Erythroblast (primary cell): ENCODE measurements at regions not wholly inside any gene's neighbourhood (a gene's known extent, or its start where the extent isn't known, plus 50 kb on each side); places are given as distances from the start of the nearest gene placed in this dataset.

Source experiments
- DNase-seq, 2 experiments: peaks; one replicate each; lab custom pipeline; 2025; lab: John Stamatoyannopoulos, UW
- GATA1 ChIP-seq: IDR thresholded peaks from 2 replicates; pipeline ENCODE4 v1.6.1; 2011; ENCODE audit warnings: low read depth, mild to moderate bottlenecking, control low read depth, low read length, moderate library complexity
- POLR2A ChIP-seq: IDR thresholded peaks from 2 replicates; pipeline ENCODE4 v1.6.1; 2011; ENCODE audit warnings: mild to moderate bottlenecking, low read length

DNA sequence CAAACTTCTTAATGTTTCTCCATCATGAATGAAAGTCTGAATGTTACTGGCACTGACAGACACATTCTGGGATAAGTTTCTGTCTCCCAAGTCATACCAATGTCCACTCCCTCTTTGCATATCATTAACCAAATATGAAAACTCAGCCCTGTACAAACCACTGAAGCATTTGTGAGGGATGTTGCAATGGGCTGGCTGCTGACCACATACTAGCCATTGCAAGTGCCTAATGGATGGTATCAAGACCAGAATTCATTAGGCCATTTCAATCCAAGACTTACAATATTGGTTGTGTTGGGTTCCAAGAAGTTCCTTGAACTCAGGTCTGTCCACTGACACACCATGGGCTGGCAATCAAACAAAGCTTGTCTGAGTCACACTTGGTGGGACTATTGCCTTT is 73.8 kb downstream of the CBLN2 start:
- no peak for TF ChIP-seq POLR2A
- no peak for TF ChIP-seq GATA1
- no peak for DNase-seq

DNA sequence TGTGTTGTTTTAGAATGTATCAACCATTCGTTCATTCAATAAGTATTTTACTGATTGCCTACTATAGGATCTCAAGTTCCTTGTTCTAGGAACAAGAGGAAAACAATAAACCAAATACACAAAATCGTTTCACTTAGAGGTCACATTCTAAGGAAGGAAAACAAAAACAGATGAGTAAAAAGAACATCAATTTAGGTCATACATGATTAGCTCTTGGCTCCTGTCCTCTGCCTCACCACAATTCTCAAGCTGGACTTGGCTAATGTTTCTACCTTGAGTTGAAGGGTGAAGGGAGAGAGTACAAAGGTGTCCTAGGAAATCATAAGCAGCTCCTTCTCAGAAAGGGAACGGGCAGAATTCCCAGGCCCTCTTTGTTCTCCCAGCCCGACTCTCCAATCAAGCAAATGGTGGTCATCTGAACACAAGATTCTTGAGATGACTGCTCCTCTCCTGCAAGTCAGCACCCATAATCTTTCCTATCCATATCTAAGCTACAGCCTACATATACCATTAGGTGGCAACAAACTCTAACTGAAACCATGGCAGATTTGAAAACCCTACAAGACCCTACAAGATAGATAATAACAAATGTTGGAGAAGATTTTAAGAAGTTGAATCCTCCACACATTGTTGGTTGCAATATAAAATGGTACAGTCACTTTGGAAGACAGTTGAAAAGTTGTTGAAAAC is 76.0 kb downstream of the CBLN2 start:
- TF ChIP-seq GATA1: no peak
- DNase-seq: no peak

- TF ChIP-seq GATA1: no peak
- no peak for TF ChIP-seq POLR2A
- DNase-seq: no peak
These were observed 83.9 kb downstream of the CBLN2 start for GRCh38 chr18:72460210-72460680.

DNA sequence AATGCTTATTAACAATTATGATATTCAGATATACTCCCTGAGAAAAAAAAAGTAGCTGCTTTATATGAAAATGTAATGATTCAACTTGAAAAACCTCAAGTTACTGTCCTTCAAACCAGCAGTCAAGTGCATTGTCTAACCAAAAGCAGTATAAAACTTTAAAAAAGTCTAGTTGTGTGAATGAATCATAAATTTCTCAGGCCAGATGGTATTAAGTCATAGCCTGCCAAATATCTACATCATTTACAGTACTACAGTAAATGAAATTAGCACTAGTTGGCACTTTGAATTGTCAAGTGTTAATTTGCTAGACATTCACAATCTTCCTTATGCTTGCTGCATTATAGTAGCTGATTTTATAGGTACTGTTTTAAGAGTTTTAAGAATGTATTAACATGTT is 85.9 kb downstream of the CBLN2 start:
- DNase-seq: no peak
- TF ChIP-seq POLR2A (no peak), GATA1 (no peak)

DNA sequence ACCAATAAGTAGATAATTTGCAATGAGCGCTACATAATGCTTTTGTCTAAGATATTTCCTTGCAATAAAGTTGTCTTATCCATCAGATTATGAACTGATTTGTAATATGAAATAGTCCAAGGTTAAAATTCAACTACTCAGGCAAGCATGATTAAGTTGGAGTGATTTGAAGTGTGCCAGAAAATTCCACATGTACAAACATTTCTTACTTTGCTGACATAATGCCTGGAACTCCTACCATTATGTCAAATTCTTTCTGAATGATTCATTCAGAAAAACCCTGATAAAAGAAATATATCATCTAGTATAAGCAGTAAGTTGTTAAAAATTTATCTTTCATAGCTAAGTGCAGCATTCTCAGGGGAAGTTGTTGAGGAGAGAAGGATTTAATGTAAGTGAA is 87.3 kb downstream of the CBLN2 start:
- TF ChIP-seq GATA1 (no peak), POLR2A (no peak)
- no peak for DNase-seq

DNA sequence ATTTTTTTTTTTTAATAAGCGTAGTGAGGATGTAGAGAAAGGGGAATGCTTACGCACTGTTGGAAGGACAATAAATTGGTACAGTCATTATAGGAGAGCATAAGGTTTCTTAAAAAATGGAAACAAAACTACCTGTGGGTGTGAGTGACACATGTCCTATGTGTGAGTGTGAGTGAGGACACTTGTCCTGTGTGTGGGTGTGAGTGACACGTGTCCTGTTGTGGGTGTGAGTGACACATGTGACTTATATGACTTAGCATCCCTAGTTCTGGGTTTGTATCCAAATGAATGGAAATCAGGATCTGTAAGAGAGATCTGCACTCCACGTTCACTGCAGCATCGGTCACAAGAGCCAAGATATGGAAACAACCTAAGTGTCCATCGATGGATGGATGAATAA is 91.8 kb downstream of the CBLN2 start:
- TF ChIP-seq GATA1 (no peak), POLR2A (no peak)
- no peak for DNase-seq

DNA sequence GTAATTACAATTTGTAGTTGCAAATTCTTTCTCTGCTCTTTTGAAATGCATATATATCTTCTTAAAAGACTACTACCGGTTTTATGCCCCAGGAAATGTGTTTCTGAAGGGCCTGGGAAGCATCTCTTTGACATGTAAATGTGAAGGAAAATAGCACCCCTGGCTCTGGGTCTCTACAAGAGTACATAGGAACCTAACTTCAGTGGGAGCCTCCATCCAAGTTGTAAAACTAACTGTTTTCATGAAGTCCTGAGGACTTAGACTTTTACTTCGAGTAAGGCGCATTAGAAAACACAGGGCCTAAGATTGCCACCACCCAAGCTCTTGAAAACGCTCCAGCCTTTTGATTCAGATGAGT is 99.4 kb downstream of the CBLN2 start:
- TF ChIP-seq GATA1 (no peak), POLR2A (no peak)
- DNase-seq: no peak

DNA sequence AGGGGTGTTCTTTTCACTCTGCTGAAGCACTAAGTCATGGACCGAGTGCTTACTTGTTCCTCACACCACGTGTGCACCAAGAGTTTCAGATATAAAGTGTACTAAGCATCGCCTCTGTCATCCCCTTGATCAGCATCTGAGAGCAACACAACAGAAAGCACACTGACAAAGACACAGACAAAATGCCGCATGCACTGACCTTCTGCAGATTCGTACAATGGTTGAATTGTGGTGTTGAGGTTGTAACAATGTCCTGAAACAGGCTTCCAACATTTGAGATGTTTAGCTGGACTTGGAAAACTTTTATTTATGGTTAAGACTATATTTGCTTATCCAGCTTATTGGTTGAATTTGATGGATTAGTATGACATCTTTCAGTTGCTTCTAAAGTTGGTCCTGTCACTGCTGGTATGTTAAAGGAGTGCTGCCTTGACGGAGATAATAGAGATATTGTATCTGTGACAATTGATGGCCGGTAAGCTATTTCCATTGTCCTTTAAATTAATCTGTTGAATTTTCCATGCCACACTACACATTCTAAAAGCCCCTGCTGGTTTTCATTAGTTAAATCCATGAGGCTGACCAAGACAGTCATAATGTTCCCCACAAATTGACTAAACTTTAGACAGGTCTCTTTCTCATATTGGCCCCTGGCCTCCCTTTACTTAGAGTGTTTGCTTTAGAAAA is 99.9 kb downstream of the CBLN2 start:
- no peak for TF ChIP-seq GATA1
- TF ChIP-seq POLR2A: no peak
- no peak for DNase-seq

GRCh38 chr18:72436401-72436800 is 107.7 kb downstream of the CBLN2 start:
- TF ChIP-seq POLR2A: no peak
- no peak for TF ChIP-seq GATA1
- DNase-seq: no peak

DNA sequence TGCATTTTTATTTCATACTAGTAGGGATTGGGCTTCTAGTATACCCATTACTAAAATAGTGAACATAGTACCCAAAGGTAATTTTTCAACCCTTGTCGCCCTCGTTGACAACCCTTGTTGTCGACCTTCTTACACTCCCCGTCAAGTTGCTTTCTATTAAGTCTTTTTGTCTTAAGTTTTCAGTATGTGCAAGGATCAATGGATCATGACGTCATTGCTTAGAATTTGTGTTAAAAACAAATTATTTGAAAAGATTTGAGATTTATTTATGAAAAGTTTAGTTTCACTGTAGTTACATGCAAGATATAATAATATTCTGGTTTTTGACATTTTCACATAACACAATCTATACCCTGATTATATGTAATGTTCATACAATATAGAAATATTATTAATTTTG is 110.4 kb downstream of the CBLN2 start:
- TF ChIP-seq GATA1: no peak
- no peak for TF ChIP-seq POLR2A
- DNase-seq: no peak

DNA sequence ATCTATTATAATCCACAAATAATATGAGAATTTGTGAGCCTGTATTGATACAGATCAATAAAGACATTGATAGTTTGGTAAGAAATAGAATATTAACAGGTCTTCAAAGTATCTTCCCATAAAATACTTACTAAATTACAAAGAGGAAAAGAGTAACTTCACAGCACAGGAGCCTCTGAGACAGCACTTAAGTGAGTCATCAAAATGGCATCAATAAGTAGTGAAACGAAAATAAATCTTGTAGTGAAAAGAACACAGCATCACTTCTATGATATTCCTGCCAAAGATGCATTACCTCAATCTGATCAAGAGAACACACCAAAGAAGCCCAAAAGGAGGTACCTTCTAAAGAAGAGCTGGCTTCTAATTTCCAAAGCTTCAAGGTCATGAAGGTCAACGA is 116.4 kb downstream of the CBLN2 start:
- no peak for DNase-seq
- TF ChIP-seq POLR2A: no peak
- TF ChIP-seq GATA1: no peak

- DNase-seq: no peak
- TF ChIP-seq POLR2A: no peak
- no peak for TF ChIP-seq GATA1
These were observed 124.2 kb downstream of the CBLN2 start for GRCh38 chr18:72419914-72420313.

- TF ChIP-seq GATA1 (no peak), POLR2A (no peak)
- DNase-seq: no peak
These were observed 131.2 kb downstream of the CBLN2 start for GRCh38 chr18:72412927-72413326.

GRCh38 chr18:72411261-72411660 is 132.9 kb downstream of the CBLN2 start:
- TF ChIP-seq GATA1: no peak
- DNase-seq: no peak

DNA sequence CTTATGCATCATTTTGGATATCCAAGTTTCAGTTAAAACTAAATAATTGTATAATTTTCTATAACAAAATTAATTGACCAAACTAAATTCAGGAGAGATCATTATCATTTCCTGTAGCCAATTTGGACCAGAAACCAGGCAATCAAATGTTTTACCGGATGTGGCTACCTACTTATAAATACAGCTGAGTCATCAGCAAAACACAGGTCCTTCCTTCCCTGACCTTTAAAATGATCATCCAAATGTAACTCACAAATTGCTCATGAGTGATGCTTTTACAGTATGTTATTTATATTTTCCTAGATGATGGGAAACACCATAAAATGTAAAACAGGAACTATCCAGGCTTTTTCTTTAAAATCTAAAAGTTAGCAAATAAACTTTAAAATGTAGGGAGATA is 133.7 kb downstream of the CBLN2 start:
- no peak for DNase-seq
- no peak for TF ChIP-seq POLR2A
- TF ChIP-seq GATA1: no peak
